Fibroblast of lung (primary cell): ENCODE measurements at regions not wholly inside any gene's neighbourhood (a gene's known extent, or its start where the extent isn't known, plus 50 kb on each side); places are given as distances from the start of the nearest gene placed in this dataset.

Experiments used
- DNase-seq, 2 donors: peaks; one replicate each; pipeline versions ENCODE4 v3.0.0 to v3.0.0-alpha.2; 2010; ENCODE audit warnings: low read depth in 2 of 2
- H2AFZ ChIP-seq: 2 replicates; pipeline ENCODE4 v1.5.1; 2012; ENCODE audit warnings: low read length, control low read depth, inconsistent platforms
- H3K27ac ChIP-seq: 2 replicates; pipeline ENCODE4 v1.5.1; 2011; ENCODE audit warnings: low read length, control low read depth; ENCODE audit not compliant: insufficient read depth
- H3K27me3 ChIP-seq: 2 replicates; pipeline ENCODE4 v1.5.1; 2011; ENCODE audit warnings: mild to moderate bottlenecking, low read length; ENCODE audit not compliant: control insufficient read depth, insufficient read depth
- H3K36me3 ChIP-seq: 2 replicates; pipeline ENCODE4 v1.5.1; 2011; ENCODE audit warnings: low read length; ENCODE audit not compliant: control insufficient read depth, insufficient read depth
- H3K4me1 ChIP-seq: 2 replicates; pipeline ENCODE4 v1.5.1; 2011; ENCODE audit warnings: low read length; ENCODE audit not compliant: control insufficient read depth, insufficient read depth; ENCODE audit errors: extremely low read depth
- H3K4me2 ChIP-seq: 2 replicates; pipeline ENCODE4 v1.5.1; 2011; ENCODE audit warnings: low read length, control low read depth; ENCODE audit not compliant: insufficient read depth; ENCODE audit errors: extremely low read depth
- H3K4me3 ChIP-seq, 4 experiments: fragments of 200-600 bp in 1 of 4; sonication (generic) in 1 of 4; replicated peaks in 1 of 4; 2 replicates each; pipeline ENCODE4 v1.5.1; 2011 to 2016; ENCODE audit warnings: low read length in 4 of 4, low read depth in 3 of 4, mild to moderate bottlenecking in 3 of 4, control low read depth in 2 of 4, inconsistent platforms in 1 of 4, mixed read lengths in 1 of 4; ENCODE audit not compliant: insufficient read depth in 1 of 4; ENCODE audit errors: control extremely low read depth in 1 of 4
- H3K79me2 ChIP-seq: 2 replicates; pipeline ENCODE4 v1.5.1; 2012; ENCODE audit warnings: mild to moderate bottlenecking, low read length, inconsistent platforms; ENCODE audit not compliant: control insufficient read depth, insufficient read depth
- H3K9ac ChIP-seq: 2 replicates; pipeline ENCODE4 v1.5.1; 2011; ENCODE audit warnings: mild to moderate bottlenecking, low read length, control low read depth; ENCODE audit not compliant: insufficient read depth
- H3K9me3 ChIP-seq: 2 replicates; pipeline ENCODE4 v1.5.1; 2012; ENCODE audit warnings: low read depth, low read length; ENCODE audit not compliant: control insufficient read depth, insufficient read depth
- H4K20me1 ChIP-seq: 2 replicates; pipeline ENCODE4 v1.5.1; 2011; ENCODE audit warnings: low read length; ENCODE audit not compliant: control insufficient read depth, insufficient read depth; ENCODE audit errors: extremely low read depth
- CTCF ChIP-seq, 2 donors: IDR thresholded peaks in 1 of 2; conservative IDR thresholded peaks in 1 of 2; 1 replicate in 1 of 2; 2 replicates in 1 of 2; pipeline ENCODE4 v1.5.1; 2011 to 2012; ENCODE audit warnings: low read length in 2 of 2, control low read depth in 1 of 2, inconsistent platforms in 1 of 2, low read depth in 1 of 2, mild to moderate bottlenecking in 1 of 2
- EZH2 ChIP-seq: IDR thresholded peaks from 2 replicates; pipeline ENCODE4 v1.5.1; 2012; ENCODE audit warnings: low read length, control low read depth, mild to moderate bottlenecking; ENCODE audit errors: missing control alignments

- no peak overlapping the region for H3K4me3 ChIP-seq
- H3K9ac ChIP-seq = no peak overlapping the region
- TF ChIP-seq CTCF (conservative IDR thresholded peaks at IDR 0.05 in 1 of 2, IDR thresholded peaks at IDR 0.05 in 1 of 2; ENCODE audit: low read depth in 1 of 2, low read length in 2 of 2) = no peak
- TF ChIP-seq EZH2 = no peak
- H3K79me2 ChIP-seq = peaks cover 34% of the 10 kb centered on the region
- no peaks in the 10 kb centered on the region for H3K9me3 ChIP-seq
- no peak overlapping the region for H3K27ac ChIP-seq
- no peaks in the 10 kb centered on the region for H4K20me1 ChIP-seq
- H3K4me1 ChIP-seq = peaks cover 2% of the 10 kb centered on the region
- no peaks in the 10 kb centered on the region for H3K36me3 ChIP-seq
- no peak overlapping the region for H3K4me2 ChIP-seq
- H3K27me3 ChIP-seq = no peaks in the 10 kb centered on the region
- DNase-seq = no peak
- H2AFZ ChIP-seq = no peak overlapping the region
These were observed 70.4 kb downstream of the ARHGAP35 start for GRCh38 chr19:46931202-46931601.

- Histone ChIP-seq H3K9me3 (no peaks in the 10 kb centered on the region), H3K36me3 (no peaks in the 10 kb centered on the region), H3K4me1 (peaks cover 5% of the 10 kb centered on the region), H2AFZ (no peak overlapping the region), H3K9ac (no peak overlapping the region), H3K79me2 (peaks cover 28% of the 10 kb centered on the region), H3K4me2 (no peak overlapping the region), H3K4me3 (no peak overlapping the region), H3K27me3 (no peaks in the 10 kb centered on the region), H3K27ac (no peak overlapping the region), H4K20me1 (no peaks in the 10 kb centered on the region)
- TF ChIP-seq EZH2 (no peak), CTCF (conservative IDR thresholded peaks at IDR 0.05 in 1 of 2, IDR thresholded peaks at IDR 0.05 in 1 of 2; ENCODE audit: low read depth in 1 of 2, low read length in 2 of 2) (no peak)
- DNase-seq = peak; percentile 29 to 78
These were observed 71.5 kb downstream of the ARHGAP35 start for GRCh38 chr19:46932346-46932745.

GRCh38 chr19:46935066-46935663, 74.4 kb downstream of the ARHGAP35 start:
- Histone ChIP-seq H2AFZ (no peak overlapping the region), H3K4me1 (peaks cover 5% of the 10 kb centered on the region), H3K9ac (no peak overlapping the region), H3K4me2 (no peak overlapping the region), H3K27ac (no peak overlapping the region), H3K9me3 (no peaks in the 10 kb centered on the region), H3K27me3 (no peaks in the 10 kb centered on the region), H4K20me1 (no peaks in the 10 kb centered on the region), H3K36me3 (peaks cover 1% of the 10 kb centered on the region), H3K4me3 (no peak overlapping the region), H3K79me2 (peaks cover 19% of the 10 kb centered on the region)
- TF ChIP-seq CTCF (conservative IDR thresholded peaks at IDR 0.05 in 1 of 2, IDR thresholded peaks at IDR 0.05 in 1 of 2; ENCODE audit: low read depth in 1 of 2, low read length in 2 of 2) (no peak), EZH2 (no peak)
- no peak for DNase-seq
